ENCODE measurements at regions not wholly inside any gene's neighbourhood (a gene's known extent, or its start where the extent isn't known, plus 50 kb on each side); places are given as distances from the start of the nearest gene placed in this dataset.

GRCh38 chr18:78867131-78867530, 112.5 kb upstream of the SALL3 start (continued):
- TF ChIP-seq TSHZ2 (CRISPR knock-in tag; IDR thresholded peaks at IDR 0.05) (no peak), TOX (CRISPR knock-in tag; IDR thresholded peaks at IDR 0.05; ENCODE audit: borderline replicate concordance) (no peak), ZNF565 (CRISPR knock-in tag; conservative IDR thresholded peaks at IDR 0.05; ENCODE audit: low read depth) (no peak)

- ATAC-seq, result no peak
These were observed 111.0 kb upstream of the SALL3 start for GRCh38 chr18:78868330-78869316.

GRCh38 chr18:78871618-78872017, 108.0 kb upstream of the SALL3 start:
- TF ChIP-seq TSHZ2 (CRISPR knock-in tag; IDR thresholded peaks at IDR 0.05), result no peak
- no peak for TF ChIP-seq TOX (CRISPR knock-in tag; IDR thresholded peaks at IDR 0.05; ENCODE audit: borderline replicate concordance)
- no peak for TF ChIP-seq ESRRG (CRISPR knock-in tag; IDR thresholded peaks at IDR 0.05)
- ATAC-seq, result no peak

More at GRCh38 chr18:78868330-78869316, 111.0 kb upstream of the SALL3 start:
- no peak for TF ChIP-seq ARNTL (CRISPR knock-in tag; IDR thresholded peaks at IDR 0.05; ENCODE audit: borderline replicate concordance, low read depth)
- TF ChIP-seq ZFP3 (CRISPR knock-in tag; IDR thresholded peaks at IDR 0.05), result no peak
- no peak for TF ChIP-seq GLIS3 (CRISPR knock-in tag; IDR thresholded peaks at IDR 0.05)
- no peak for TF ChIP-seq ZNF565 (CRISPR knock-in tag; conservative IDR thresholded peaks at IDR 0.05; ENCODE audit: low read depth)
- no peak for TF ChIP-seq CSDC2 (CRISPR knock-in tag; IDR thresholded peaks at IDR 0.05)
- no peak for TF ChIP-seq BACH2 (CRISPR knock-in tag; IDR thresholded peaks at IDR 0.05; ENCODE audit: borderline replicate concordance)
- no peak for TF ChIP-seq ZC3H10 (CRISPR knock-in tag; IDR thresholded peaks at IDR 0.05)

GRCh38 chr18:78873926-78874500, 105.6 kb upstream of the SALL3 start:
- no peak for TF ChIP-seq BACH2 (CRISPR knock-in tag; IDR thresholded peaks at IDR 0.05; ENCODE audit: borderline replicate concordance)
- no peak for TF ChIP-seq CSDC2 (CRISPR knock-in tag; IDR thresholded peaks at IDR 0.05)
- TF ChIP-seq ZC3H10 (CRISPR knock-in tag; IDR thresholded peaks at IDR 0.05), result no peak
- no peak for TF ChIP-seq ISL1 (CRISPR knock-in tag; IDR thresholded peaks at IDR 0.05)
- no peak for TF ChIP-seq RARB (CRISPR knock-in tag; IDR thresholded peaks at IDR 0.05)
- no peak for ATAC-seq

GRCh38 chr18:78875016-78875777, 104.4 kb upstream of the SALL3 start:
- ATAC-seq, result peak; percentile 83
- TF ChIP-seq POU6F1 (CRISPR knock-in tag; IDR thresholded peaks at IDR 0.05; ENCODE audit: borderline replicate concordance, low read depth) (no peak), ZNF8 (CRISPR knock-in tag; IDR thresholded peaks at IDR 0.05) (no peak), CSDC2 (CRISPR knock-in tag; IDR thresholded peaks at IDR 0.05) (no peak), TSHZ2 (CRISPR knock-in tag; IDR thresholded peaks at IDR 0.05) (no peak), ZNF565 (CRISPR knock-in tag; conservative IDR thresholded peaks at IDR 0.05; ENCODE audit: low read depth) (no peak), CREB5 (CRISPR knock-in tag; IDR thresholded peaks at IDR 0.05; ENCODE audit: low read depth) (no peak)
